ENCODE measurements at regions not wholly inside any gene's neighbourhood (a gene's known extent, or its start where the extent isn't known, plus 50 kb on each side); places are given as distances from the start of the nearest gene placed in this dataset.
A peak's percentile ranks its signal among the peaks of the same experiment; 100 is the strongest.

GRCh38 chr3:178451799-178452198 lies 84.4 kb upstream of the KCNMB2 start:
- H3K9me3 ChIP-seq (ENCODE audit: low read depth, low read length, poor library complexity, severe bottlenecking): no peaks in the 10 kb centered on the region
- no peak overlapping the region for H3K4me3 ChIP-seq (ENCODE audit: low read depth, low read length, poor library complexity, severe bottlenecking)
- H3K27ac ChIP-seq (ENCODE audit: low read depth, low read length, poor library complexity, severe bottlenecking): no peak overlapping the region
- ChIA-PET POLR2A (ENCODE audit: low non-redundant PET) (no interaction called here), CTCF (no interaction called here)
- no TSS peak for BruUV-seq (replicated peaks)
- DNase-seq (ENCODE audit: low spot score): no peak
- intact Hi-C loops (cut with micrococcal nuclease; ENCODE audit: unreplicated experiment): no loop called here
- TF ChIP-seq CTCF (conservative IDR thresholded peaks at IDR 0.05; ENCODE audit: low read depth, low read length) (no peak), EZH2 (IDR thresholded peaks at IDR 0.05; ENCODE audit: borderline replicate concordance, low read depth, low read length, poor library complexity, severe bottlenecking) (no peak)
- H3K27me3 ChIP-seq (replicated peaks; ENCODE audit: insufficient read depth, low read depth, low read length, poor library complexity): no peaks in the 10 kb centered on the region
- no peaks in the 10 kb centered on the region for H3K36me3 ChIP-seq (ENCODE audit: insufficient read depth, low read length, poor library complexity, severe bottlenecking)
- peaks cover 17% of the 10 kb centered on the region for H3K4me1 ChIP-seq (ENCODE audit: insufficient read depth, low read length, poor library complexity, severe bottlenecking)

- CTCF ChIA-PET: no interaction called here
- Histone ChIP-seq H3K9me3 (ENCODE audit: low read depth, low read length, poor library complexity, severe bottlenecking) (no peaks in the 10 kb centered on the region), H3K4me3 (ENCODE audit: low read depth, low read length, poor library complexity, severe bottlenecking) (no peak overlapping the region), H3K27ac (ENCODE audit: low read depth, low read length, poor library complexity, severe bottlenecking) (no peak overlapping the region), H3K36me3 (ENCODE audit: insufficient read depth, low read length, poor library complexity, severe bottlenecking) (no peaks in the 10 kb centered on the region), H3K4me1 (ENCODE audit: insufficient read depth, low read length, poor library complexity, severe bottlenecking) (peaks cover 18% of the 10 kb centered on the region), H3K27me3 (replicated peaks; ENCODE audit: insufficient read depth, low read depth, low read length, poor library complexity) (no peaks in the 10 kb centered on the region)
- POLR2A ChIA-PET (ENCODE audit: low non-redundant PET): no interaction called here
- TF ChIP-seq CTCF (conservative IDR thresholded peaks at IDR 0.05; ENCODE audit: low read depth, low read length) (no peak), EZH2 (IDR thresholded peaks at IDR 0.05; ENCODE audit: borderline replicate concordance, low read depth, low read length, poor library complexity, severe bottlenecking) (no peak)
- no peak for DNase-seq (ENCODE audit: low spot score)
- intact Hi-C loops (cut with micrococcal nuclease; ENCODE audit: unreplicated experiment): no loop called here
- BruUV-seq (replicated peaks): no TSS peak
Observed at GRCh38 chr3:178454726-178455125, 81.5 kb upstream of the KCNMB2 start.

- ChIA-PET POLR2A (ENCODE audit: low non-redundant PET) (no interaction called here), CTCF (no interaction called here)
- no peaks in the 10 kb centered on the region for H3K27me3 ChIP-seq (replicated peaks; ENCODE audit: insufficient read depth, low read depth, low read length, poor library complexity)
- peaks cover 18% of the 10 kb centered on the region for H3K4me1 ChIP-seq (ENCODE audit: insufficient read depth, low read length, poor library complexity, severe bottlenecking)
- no peak overlapping the region for H3K4me3 ChIP-seq (ENCODE audit: low read depth, low read length, poor library complexity, severe bottlenecking)
- H3K27ac ChIP-seq (ENCODE audit: low read depth, low read length, poor library complexity, severe bottlenecking): no peak overlapping the region
- no peak for TF ChIP-seq EZH2 (IDR thresholded peaks at IDR 0.05; ENCODE audit: borderline replicate concordance, low read depth, low read length, poor library complexity, severe bottlenecking)
- H3K36me3 ChIP-seq (ENCODE audit: insufficient read depth, low read length, poor library complexity, severe bottlenecking): no peaks in the 10 kb centered on the region
- intact Hi-C loops (cut with micrococcal nuclease; ENCODE audit: unreplicated experiment): no loop called here
- DNase-seq (ENCODE audit: low spot score): peak; percentile 73
- no peaks in the 10 kb centered on the region for H3K9me3 ChIP-seq (ENCODE audit: low read depth, low read length, poor library complexity, severe bottlenecking)
- BruUV-seq (replicated peaks): no TSS peak
Observed at GRCh38 chr3:178455226-178455625, 81.0 kb upstream of the KCNMB2 start.

GRCh38 chr3:178455946-178456345 lies 80.3 kb upstream of the KCNMB2 start:
- Histone ChIP-seq H3K27me3 (replicated peaks; ENCODE audit: insufficient read depth, low read depth, low read length, poor library complexity) (no peaks in the 10 kb centered on the region), H3K4me3 (ENCODE audit: low read depth, low read length, poor library complexity, severe bottlenecking) (no peak overlapping the region), H3K36me3 (ENCODE audit: insufficient read depth, low read length, poor library complexity, severe bottlenecking) (no peaks in the 10 kb centered on the region), H3K27ac (ENCODE audit: low read depth, low read length, poor library complexity, severe bottlenecking) (no peak overlapping the region), H3K4me1 (ENCODE audit: insufficient read depth, low read length, poor library complexity, severe bottlenecking) (peaks cover 18% of the 10 kb centered on the region), H3K9me3 (ENCODE audit: low read depth, low read length, poor library complexity, severe bottlenecking) (no peaks in the 10 kb centered on the region)
- POLR2A ChIA-PET (ENCODE audit: low non-redundant PET): no interaction called here
- no TSS peak for BruUV-seq (replicated peaks)
- intact Hi-C loops (cut with micrococcal nuclease; ENCODE audit: unreplicated experiment): no loop called here
- peak; percentile 59 for DNase-seq (ENCODE audit: low spot score)
- no peak for TF ChIP-seq CTCF (conservative IDR thresholded peaks at IDR 0.05; ENCODE audit: low read depth, low read length)
- no peak for TF ChIP-seq EZH2 (IDR thresholded peaks at IDR 0.05; ENCODE audit: borderline replicate concordance, low read depth, low read length, poor library complexity, severe bottlenecking)
- CTCF ChIA-PET: no interaction called here

Data from A673 (cell line).